ENCODE measurements at regions not wholly inside any gene's neighbourhood (a gene's known extent, or its start where the extent isn't known, plus 50 kb on each side); places are given as distances from the start of the nearest gene placed in this dataset.
"Not testable (repeated sequence)": the region's sequence is repeated elsewhere in the genome, so short reads cannot be mapped to it uniquely, and the experiment has no call there.

GRCh38 chr21:28172376-28172775 is 820.3 kb downstream of the LTN1 start:
- DNase-seq (ENCODE audit: low read depth), result no peak

- no peak for DNase-seq (ENCODE audit: low read depth)
These were observed 825.3 kb downstream of the LTN1 start for GRCh38 chr21:28167366-28167765.

GRCh38 chr21:28164519-28164918 is 828.2 kb downstream of the LTN1 start:
- not testable (repeated sequence) for DNase-seq (ENCODE audit: low read depth)

GRCh38 chr21:28162052-28162451 is 830.6 kb downstream of the LTN1 start:
- not testable (repeated sequence) for DNase-seq (ENCODE audit: low read depth)

GRCh38 chr21:28160378-28160777 is 832.3 kb downstream of the LTN1 start:
- no peak for DNase-seq (ENCODE audit: low read depth)

- DNase-seq (ENCODE audit: low read depth), result no peak
These were observed 833.3 kb downstream of the LTN1 start for GRCh38 chr21:28159396-28159795.

- no peak for DNase-seq (ENCODE audit: low read depth)
These were observed 836.1 kb downstream of the LTN1 start for GRCh38 chr21:28156590-28156989.

- no peak for DNase-seq (ENCODE audit: low read depth)
These were observed 838.6 kb downstream of the LTN1 start for GRCh38 chr21:28154121-28154520.

- DNase-seq (ENCODE audit: low read depth), result no peak
These were observed 839.9 kb downstream of the LTN1 start for GRCh38 chr21:28152732-28153131.

GRCh38 chr21:28151758-28152157 is 840.9 kb downstream of the LTN1 start:
- DNase-seq (ENCODE audit: low read depth), result no peak

- no peak for DNase-seq (ENCODE audit: low read depth)
These were observed 841.9 kb downstream of the LTN1 start for GRCh38 chr21:28150778-28151177.

GRCh38 chr21:28148400-28149064 is 844.1 kb downstream of the LTN1 start:
- no peak for DNase-seq (ENCODE audit: low read depth)

GRCh38 chr21:28144653-28145052 is 848.0 kb downstream of the LTN1 start:
- no peak for DNase-seq (ENCODE audit: low read depth)

- DNase-seq (ENCODE audit: low read depth), result no peak
These were observed 848.6 kb downstream of the LTN1 start for GRCh38 chr21:28144089-28144488.

- DNase-seq (ENCODE audit: low read depth), result no peak
These were observed 850.0 kb downstream of the LTN1 start for GRCh38 chr21:28142697-28143096.

GRCh38 chr21:28138272-28138671 is 854.4 kb downstream of the LTN1 start:
- DNase-seq (ENCODE audit: low read depth), result no peak

GRCh38 chr21:28136656-28137255 is 855.9 kb downstream of the LTN1 start:
- no peak for DNase-seq (ENCODE audit: low read depth)

- DNase-seq (ENCODE audit: low read depth), result no peak
These were observed 857.0 kb downstream of the LTN1 start for GRCh38 chr21:28135646-28136045.

GRCh38 chr21:28133116-28133515 is 859.6 kb downstream of the LTN1 start:
- no peak for DNase-seq (ENCODE audit: low read depth)

GRCh38 chr21:28132713-28133112 is 860.0 kb downstream of the LTN1 start:
- DNase-seq (ENCODE audit: low read depth), result no peak

GRCh38 chr21:28127175-28127785 is 865.4 kb downstream of the LTN1 start:
- no peak for DNase-seq (ENCODE audit: low read depth)

GRCh38 chr21:28126521-28127174 is 866.0 kb downstream of the LTN1 start:
- DNase-seq (ENCODE audit: low read depth), result no peak

- no peak for DNase-seq (ENCODE audit: low read depth)
These were observed 868.1 kb downstream of the LTN1 start for GRCh38 chr21:28124541-28124940.

Data from activated T-cell treated with anti-CD3 and anti-CD28 coated beads for 1 hour (primary cell).